Activated CD8-positive, alpha-beta memory T cell treated with anti-CD3 and anti-CD28 coated beads for 4 hours (primary cell): ENCODE measurements at regions not wholly inside any gene's neighbourhood (a gene's known extent, or its start where the extent isn't known, plus 50 kb on each side); places are given as distances from the start of the nearest gene placed in this dataset.
"Not testable (repeated sequence)": the region's sequence is repeated elsewhere in the genome, so short reads cannot be mapped to it uniquely, and the experiment has no call there.

Source experiments
- DNase-seq, 2 donors: peaks; one replicate each; pipeline ENCODE4 v3.0.0-alpha.2; 2020; ENCODE audit warnings: low read depth in 2 of 2

- no peak for DNase-seq
These were observed 310.5 kb downstream of the S1PR1 start for GRCh38 chr1:101547357-101547756.

DNA sequence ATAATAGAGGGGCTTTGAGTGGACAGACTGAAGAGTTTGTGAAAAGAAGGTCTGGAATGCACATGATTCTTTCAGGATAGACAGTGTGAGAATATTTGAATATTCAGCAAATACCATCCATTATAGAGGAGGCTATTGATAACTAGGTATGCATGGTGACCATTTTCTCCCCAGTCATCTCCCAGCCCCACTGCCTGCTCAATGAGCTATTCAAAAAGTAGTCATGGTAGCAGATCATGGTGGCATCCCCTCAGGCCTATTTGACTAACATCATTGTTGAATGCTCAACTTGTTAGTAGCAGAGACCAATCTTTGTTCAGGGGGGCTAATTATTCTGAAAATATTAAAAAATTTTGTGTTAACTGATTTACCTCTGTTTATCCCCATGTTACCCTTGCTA, 311.6 kb downstream of the S1PR1 start:
- no peak for DNase-seq

GRCh38 chr1:101550581-101550980, 313.8 kb downstream of the S1PR1 start:
- DNase-seq, result no peak

DNA sequence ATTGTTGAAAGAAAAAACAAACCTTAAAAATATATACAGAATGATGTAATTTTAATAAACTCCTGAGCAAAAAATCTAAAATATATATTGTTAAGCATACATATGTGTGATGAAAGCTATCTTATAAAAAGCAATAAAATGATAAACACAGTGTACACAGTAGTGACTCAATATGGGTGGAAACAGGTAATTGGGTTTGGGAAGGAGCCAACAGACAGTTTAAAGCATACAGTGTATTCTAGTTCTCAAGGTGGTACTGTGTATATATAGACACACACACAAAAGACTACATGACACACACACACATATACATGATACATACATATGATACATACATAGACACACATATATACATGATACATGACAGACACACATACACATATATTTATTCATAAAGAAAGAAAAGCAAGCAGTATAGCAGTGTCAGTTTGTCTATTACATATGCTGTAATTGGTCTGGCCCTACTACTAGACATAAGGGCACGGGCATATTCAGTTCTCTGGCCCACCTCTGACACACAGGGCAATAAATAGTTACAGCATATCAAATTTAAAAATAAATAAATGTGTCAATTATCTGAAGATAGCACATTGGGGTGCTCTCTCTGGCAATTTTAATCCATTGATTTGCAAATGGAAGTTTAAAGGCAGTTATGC, 330.2 kb downstream of the S1PR1 start:
- DNase-seq, result no peak

DNA sequence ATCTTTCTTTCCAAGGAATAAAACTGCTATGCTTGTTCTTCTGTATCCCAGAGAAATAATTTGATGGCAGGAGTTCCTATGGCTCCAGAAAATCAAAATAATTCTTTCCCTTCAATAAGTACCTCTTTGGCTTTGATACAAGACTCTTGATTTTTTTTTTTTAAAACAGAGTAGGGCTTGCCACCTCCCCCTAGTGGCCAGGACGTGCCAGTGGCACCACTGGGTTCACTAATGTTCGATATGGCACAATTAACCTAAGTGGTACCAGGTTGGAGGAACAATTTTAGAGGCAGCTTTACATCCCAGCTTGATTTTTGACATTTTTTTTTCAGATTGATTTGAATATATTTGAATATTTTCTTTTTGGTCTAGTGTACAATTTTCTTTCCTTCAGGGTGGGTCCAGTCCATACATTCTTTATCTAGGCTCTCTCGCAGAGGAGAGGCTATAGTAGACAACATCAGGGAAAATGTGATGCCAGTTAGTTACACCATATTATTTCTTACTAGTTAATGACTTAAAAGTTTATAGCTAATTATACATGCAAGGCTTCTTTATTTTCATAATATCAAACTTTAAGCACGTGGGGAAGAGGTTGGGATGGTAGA, 330.9 kb downstream of the S1PR1 start:
- DNase-seq, result no peak

- DNase-seq, result no peak
These were observed 350.9 kb downstream of the S1PR1 start for GRCh38 chr1:101587741-101588140.

GRCh38 chr1:101588677-101589076, 351.9 kb downstream of the S1PR1 start:
- no peak for DNase-seq

GRCh38 chr1:101592845-101593244, 356.0 kb downstream of the S1PR1 start:
- DNase-seq, result no peak

DNA sequence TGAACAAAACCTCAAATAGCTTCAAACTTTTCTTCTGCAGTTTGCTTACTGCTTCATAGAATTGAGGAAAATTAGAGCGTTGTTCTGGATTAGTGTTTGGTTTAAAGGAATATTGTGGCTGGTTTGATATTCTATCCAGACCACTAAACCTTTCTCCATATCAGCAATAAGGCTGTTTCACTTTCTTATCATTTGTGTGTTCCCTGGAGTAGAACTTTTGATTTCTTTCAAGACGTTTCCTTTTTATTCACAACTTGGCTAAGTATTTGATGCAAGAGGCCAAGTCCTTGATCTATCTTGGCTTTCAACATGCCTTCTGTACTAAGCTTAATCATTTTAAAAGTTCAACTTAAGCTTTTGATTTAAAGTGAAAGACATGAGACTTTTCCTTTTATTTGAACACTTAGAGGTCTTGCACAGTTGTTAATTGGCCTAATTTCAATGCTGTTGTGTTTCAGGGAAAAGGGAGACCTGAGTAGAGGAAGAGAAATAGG, 359.1 kb downstream of the S1PR1 start:
- no peak for DNase-seq

DNA sequence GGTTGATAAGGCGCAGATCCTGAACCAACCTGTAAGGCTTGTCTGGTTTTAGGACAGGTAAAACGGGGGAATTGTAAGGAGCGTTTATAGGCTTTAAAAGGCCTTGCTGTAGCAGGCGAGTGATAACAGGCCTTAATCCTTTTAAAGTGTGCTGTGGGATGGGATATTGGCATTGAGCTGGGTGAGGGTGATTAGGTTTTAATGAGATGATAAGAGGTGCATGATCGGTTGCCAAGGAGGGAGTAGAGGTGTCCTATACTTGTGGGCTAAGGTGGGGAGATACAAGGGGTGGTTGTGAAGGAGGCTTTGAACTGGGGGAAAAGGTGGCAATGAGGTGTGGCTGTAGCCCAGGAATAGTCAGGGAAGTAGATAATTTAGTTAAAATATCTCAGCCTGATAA, 363.8 kb downstream of the S1PR1 start:
- DNase-seq, result not testable (repeated sequence)

DNA sequence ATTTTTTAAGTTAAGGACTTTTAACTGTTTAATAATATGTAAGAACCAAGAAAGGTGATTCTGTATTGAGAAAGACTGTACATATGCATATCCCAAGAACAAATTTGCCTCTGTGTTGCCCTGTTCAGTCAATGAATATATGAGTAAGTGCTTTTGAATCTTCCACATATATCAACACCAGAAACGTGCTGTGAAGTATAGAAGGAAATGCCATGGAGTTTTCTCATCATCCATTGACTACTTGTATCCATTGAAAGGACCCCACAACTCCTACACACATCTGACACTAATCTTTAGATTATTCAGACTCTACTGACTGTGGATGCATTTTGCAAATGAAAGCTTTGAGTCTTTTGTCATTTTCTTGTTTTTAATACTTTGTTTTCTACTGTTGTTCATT, 366.9 kb downstream of the S1PR1 start:
- no peak for DNase-seq

DNA sequence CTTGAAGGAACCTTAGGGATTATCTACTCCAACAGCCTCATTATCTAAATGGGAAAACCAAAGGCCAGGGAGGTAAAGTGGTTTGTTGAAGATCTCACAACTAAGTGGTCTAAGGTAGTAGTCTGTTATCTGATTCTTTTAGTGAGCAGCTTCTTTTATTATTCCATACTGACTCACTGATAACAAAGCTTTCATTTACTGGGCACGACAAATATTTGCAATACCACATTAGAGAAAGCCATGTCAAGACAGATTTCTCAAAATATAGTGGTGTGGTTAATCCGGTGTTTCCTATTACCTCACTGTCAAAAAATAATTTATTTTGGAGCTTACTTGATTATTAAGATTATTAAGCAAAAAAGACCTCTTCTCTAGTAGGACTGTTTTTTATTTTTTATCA, 369.1 kb downstream of the S1PR1 start:
- DNase-seq, result no peak

- no peak for DNase-seq
These were observed 376.7 kb downstream of the S1PR1 start for GRCh38 chr1:101613546-101613945.

GRCh38 chr1:101618900-101619299, 377.8 kb downstream of the OLFM3 start:
- DNase-seq, result no peak

DNA sequence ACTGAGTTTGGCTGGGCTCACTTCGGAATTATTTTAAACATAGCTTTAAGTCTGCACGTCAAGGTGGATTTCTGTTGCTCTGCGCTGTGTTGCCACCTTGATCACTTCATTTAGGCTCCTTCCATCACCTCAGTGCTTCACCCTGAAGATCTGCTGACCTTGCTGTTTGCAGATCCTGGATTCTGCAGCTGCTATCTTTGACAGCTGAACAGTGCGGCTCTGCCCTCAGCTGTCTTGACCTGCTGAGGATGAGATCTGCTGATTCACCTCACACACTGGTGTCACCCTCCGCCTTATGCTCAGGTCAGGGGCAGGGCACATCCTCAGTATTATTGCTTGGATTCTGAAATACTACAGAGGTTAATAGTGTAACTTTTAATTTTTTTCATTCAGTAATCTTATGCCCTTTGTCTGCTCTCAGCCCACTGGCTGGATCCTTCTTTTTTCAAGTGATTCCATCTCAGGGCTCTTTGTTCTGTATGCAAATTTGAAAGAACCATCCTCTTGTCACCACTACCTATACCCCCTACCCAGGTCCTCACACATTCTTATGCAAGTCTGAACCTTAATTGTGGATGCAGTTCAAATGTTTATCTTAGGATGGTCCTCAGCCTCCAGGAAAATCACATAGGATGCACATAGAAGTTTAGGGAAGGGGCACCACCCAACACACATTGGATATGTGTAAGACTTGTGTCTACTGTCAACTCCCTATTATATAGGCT, 364.0 kb downstream of the OLFM3 start:
- DNase-seq, result no peak

DNA sequence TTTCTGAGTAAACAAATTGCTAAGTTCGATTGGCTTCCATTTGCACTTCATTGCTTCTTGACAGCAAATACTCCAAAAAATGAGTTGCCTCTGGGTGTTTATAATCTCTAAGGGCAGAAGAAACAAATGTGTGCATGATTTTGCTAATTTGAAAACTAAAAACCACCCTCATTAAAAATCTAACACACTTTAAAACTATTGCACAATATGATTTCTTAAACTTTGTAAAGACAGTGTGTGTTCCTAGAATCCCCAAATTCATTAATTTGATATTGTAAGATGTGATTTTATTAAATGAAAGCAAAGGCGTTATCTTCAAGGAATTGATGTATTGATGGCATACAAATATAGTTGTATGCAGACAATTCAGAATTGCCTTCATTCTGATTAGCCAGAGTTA, 350.9 kb downstream of the OLFM3 start:
- no peak for DNase-seq

DNA sequence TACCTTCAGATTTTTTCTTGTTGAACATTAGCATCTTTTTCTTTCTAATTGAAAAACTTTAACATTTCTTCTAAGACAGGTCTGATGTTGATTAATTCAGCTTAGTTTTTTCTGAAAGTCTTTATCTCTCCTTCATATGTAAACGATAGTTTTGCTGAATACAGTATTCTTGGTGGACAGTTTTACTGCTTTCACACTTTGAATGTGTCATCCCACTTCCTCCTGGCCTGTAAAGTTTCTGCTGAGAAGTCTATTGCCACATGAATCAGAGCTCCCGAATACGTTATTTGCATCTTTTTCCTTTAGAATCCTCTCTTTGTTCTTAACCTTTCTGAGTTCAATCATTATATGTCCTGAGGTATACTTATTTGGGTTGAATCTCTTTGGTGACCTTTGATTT, 344.2 kb downstream of the OLFM3 start:
- DNase-seq, result no peak

DNA sequence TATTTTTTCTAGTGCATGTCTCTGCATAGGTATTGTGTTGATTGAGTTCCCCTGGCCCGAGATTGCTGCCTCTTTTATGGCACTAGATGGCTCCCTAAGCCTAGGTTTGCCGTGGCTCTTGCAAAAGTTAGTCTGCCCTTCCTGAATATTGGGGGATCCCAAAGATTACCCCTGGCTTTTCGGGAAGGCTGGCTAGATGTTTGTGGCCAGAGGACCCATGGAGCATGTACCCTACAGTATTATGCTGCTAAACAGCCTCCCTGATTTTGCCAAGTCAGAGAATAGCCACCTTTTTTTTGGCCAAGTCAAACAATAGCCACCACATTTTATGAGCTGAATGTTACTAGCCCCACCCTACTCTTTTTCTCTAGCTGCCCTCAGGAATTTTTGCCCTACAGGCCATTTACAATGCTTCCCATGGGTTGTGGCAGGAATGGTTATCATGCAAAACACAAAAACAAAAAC, 343.2 kb downstream of the OLFM3 start:
- DNase-seq, result no peak

DNA sequence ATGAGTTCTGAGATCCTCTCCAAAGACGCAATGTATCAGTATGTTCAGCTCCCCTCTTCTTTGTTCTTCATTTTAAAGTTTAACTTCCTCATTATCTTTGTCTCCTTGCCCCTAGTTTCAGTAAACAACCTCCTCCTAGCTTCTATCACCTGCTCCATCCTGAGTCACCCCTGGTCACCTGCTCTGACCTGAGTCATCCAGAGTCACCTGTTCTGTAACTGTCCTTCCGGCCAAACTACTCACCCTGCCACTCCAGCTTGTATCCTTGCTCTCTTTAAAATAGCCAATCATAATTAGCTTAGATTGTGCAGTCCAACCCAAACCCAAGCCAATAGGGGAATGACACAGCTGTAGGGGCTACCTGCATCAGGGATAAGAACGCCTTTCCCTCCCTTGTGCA, 332.0 kb downstream of the OLFM3 start:
- DNase-seq, result no peak

DNA sequence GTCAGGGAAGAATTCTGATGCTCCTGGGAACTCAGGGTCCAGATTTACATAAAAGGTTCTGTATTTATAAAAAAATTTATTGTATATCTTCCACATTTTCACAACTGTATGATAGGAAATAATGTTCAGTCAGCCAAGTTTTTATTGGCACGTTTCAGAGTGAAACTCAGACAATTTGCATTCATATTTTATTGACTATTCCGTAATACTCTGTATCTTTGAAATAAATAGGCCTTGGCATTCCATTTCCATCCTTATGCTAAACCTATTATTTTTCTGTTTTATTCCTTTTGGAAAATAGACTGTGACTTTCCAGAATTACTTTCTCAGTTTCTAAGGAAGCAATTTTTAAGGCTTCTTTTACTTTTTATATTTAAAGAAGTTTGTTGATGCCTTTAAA, 329.0 kb downstream of the OLFM3 start:
- no peak for DNase-seq

- DNase-seq, result no peak
These were observed 313.6 kb downstream of the OLFM3 start for GRCh38 chr1:101683136-101683535.

- DNase-seq, result no peak
These were observed 313.2 kb downstream of the OLFM3 start for GRCh38 chr1:101683561-101683960.

DNA sequence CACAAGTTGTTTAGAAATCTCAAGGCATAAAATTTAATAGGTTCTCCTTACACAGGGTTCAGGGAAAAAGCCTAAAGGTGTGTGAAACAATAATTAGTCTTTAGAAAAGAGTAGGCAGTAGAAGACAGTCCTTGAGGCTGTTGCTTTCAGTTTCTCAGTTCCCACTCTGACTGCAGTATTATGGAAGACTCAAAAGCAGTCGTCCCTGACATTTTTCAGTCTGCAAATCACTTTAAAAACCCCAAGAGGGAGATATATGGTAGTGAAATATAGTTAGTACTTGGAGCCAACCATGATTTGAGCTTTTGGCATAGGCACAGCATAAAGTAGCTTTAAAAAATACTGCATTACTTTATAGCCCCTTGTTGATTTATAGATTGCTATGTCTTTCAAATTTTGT, 299.7 kb downstream of the OLFM3 start:
- DNase-seq, result no peak
